ENCODE measurements at regions not wholly inside any gene's neighbourhood (a gene's known extent, or its start where the extent isn't known, plus 50 kb on each side); places are given as distances from the start of the nearest gene placed in this dataset.

- Histone ChIP-seq H3K9me3 (ENCODE audit: control insufficient read depth, low read length) (no peaks in the 10 kb centered on the region), H3K27me3 (replicated peaks; ENCODE audit: control insufficient read depth, insufficient read depth, low read length, poor library complexity, severe bottlenecking) (no peaks in the 10 kb centered on the region), H3K4me3 (ENCODE audit: insufficient read depth, low read depth, low read length, poor library complexity, severe bottlenecking) (no peak overlapping the region), H3K27ac (ENCODE audit: insufficient read depth, low read length, poor library complexity, severe bottlenecking) (no peak overlapping the region), H3K4me1 (ENCODE audit: control insufficient read depth, insufficient read depth, low read length, poor library complexity, severe bottlenecking) (no peaks in the 10 kb centered on the region), H3K36me3 (ENCODE audit: control insufficient read depth, insufficient read depth, low read length) (no peaks in the 10 kb centered on the region)
- no peak for DNase-seq
These were observed 820.4 kb downstream of the SLITRK6 start for GRCh38 chr13:84978851-84979250.

GRCh38 chr13:84973661-84974060 lies 825.6 kb downstream of the SLITRK6 start:
- no peak overlapping the region for H3K27ac ChIP-seq (ENCODE audit: insufficient read depth, low read length, poor library complexity, severe bottlenecking)
- no peaks in the 10 kb centered on the region for H3K4me1 ChIP-seq (ENCODE audit: control insufficient read depth, insufficient read depth, low read length, poor library complexity, severe bottlenecking)
- H3K36me3 ChIP-seq (ENCODE audit: control insufficient read depth, insufficient read depth, low read length): no peaks in the 10 kb centered on the region
- no peaks in the 10 kb centered on the region for H3K27me3 ChIP-seq (replicated peaks; ENCODE audit: control insufficient read depth, insufficient read depth, low read length, poor library complexity, severe bottlenecking)
- H3K4me3 ChIP-seq (ENCODE audit: insufficient read depth, low read depth, low read length, poor library complexity, severe bottlenecking): no peak overlapping the region
- no peaks in the 10 kb centered on the region for H3K9me3 ChIP-seq (ENCODE audit: control insufficient read depth, low read length)
- DNase-seq: no peak

DNA sequence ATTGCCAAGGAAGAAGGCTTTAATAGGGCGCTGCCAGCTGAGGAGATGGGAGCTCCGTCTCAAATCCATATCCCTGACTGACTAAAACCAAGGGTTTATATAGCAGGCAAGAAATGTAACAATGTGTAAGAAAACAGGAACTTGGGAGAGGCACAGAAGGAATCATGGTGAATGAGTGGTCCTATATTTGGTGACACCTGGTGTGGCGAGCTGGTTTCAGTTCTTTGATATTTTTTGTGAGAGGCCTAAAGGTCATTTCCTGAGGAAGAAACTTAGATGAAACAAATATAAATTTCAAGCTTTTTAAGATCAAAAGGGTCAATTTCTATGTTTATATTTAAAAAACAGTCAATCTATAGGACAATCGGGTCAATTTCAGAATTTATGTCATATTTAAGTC lies 826.3 kb downstream of the SLITRK6 start:
- Histone ChIP-seq H3K27ac (ENCODE audit: insufficient read depth, low read length, poor library complexity, severe bottlenecking) (no peak overlapping the region), H3K36me3 (ENCODE audit: control insufficient read depth, insufficient read depth, low read length) (no peaks in the 10 kb centered on the region), H3K4me1 (ENCODE audit: control insufficient read depth, insufficient read depth, low read length, poor library complexity, severe bottlenecking) (no peaks in the 10 kb centered on the region), H3K27me3 (replicated peaks; ENCODE audit: control insufficient read depth, insufficient read depth, low read length, poor library complexity, severe bottlenecking) (no peaks in the 10 kb centered on the region), H3K9me3 (ENCODE audit: control insufficient read depth, low read length) (no peaks in the 10 kb centered on the region), H3K4me3 (ENCODE audit: insufficient read depth, low read depth, low read length, poor library complexity, severe bottlenecking) (no peak overlapping the region)
- DNase-seq: no peak

DNA sequence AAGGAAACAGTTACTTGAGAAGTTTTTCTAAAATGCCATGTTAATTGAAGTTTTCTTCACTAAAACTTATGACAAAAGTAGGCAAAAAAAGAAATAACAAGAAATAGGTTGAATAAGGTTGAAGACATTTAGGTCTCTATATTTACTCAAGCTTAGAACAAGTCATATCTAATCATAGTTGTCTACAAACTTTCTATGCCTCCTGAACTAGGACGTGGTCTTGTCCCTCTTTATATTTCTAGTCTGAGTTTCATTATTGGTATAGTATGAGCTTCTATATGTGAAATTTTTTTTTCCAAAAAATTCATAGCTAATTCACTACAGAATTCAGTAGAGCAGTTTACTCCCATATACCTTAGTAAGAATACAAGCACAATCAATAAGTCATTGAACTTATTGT lies 836.4 kb downstream of the SLITRK6 start:
- no peak overlapping the region for H3K27ac ChIP-seq (ENCODE audit: insufficient read depth, low read length, poor library complexity, severe bottlenecking)
- no peak for DNase-seq
- H3K4me3 ChIP-seq (ENCODE audit: insufficient read depth, low read depth, low read length, poor library complexity, severe bottlenecking): no peak overlapping the region
- no peaks in the 10 kb centered on the region for H3K27me3 ChIP-seq (replicated peaks; ENCODE audit: control insufficient read depth, insufficient read depth, low read length, poor library complexity, severe bottlenecking)
- H3K4me1 ChIP-seq (ENCODE audit: control insufficient read depth, insufficient read depth, low read length, poor library complexity, severe bottlenecking): no peaks in the 10 kb centered on the region
- H3K36me3 ChIP-seq (ENCODE audit: control insufficient read depth, insufficient read depth, low read length): no peaks in the 10 kb centered on the region
- H3K9me3 ChIP-seq (ENCODE audit: control insufficient read depth, low read length): no peaks in the 10 kb centered on the region

DNA sequence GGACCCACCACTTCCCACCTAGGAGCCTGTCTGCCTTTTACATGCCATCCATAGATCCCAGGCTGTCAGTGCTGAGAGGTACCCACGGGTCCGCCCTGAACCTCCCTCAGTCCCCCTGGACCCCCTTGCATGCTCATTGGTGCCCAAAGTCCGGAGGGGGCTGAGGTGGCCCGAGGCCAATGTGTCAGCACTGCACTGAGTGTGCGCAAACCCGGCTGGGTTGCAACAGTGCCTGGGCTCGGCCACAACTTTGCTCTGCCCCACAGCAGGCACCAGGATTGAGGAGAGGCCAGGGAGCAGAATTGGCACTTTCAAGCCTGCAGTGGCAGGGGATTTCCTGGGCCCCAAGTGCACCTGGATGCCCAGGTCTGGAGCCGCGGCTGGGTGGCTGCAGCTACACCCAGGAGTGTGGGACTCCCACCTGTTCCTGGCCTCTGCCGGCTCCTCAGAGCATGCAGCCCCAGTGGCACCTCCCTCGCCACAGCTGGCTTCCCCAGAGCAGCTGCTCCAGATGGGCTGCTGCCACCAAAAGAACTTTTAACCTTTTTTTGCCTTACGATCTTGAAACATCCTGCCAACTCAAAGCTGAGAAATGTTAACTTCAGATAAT lies 837.0 kb downstream of the SLITRK6 start:
- Histone ChIP-seq H3K36me3 (ENCODE audit: control insufficient read depth, insufficient read depth, low read length) (no peaks in the 10 kb centered on the region), H3K27ac (ENCODE audit: insufficient read depth, low read length, poor library complexity, severe bottlenecking) (no peak overlapping the region), H3K9me3 (ENCODE audit: control insufficient read depth, low read length) (no peaks in the 10 kb centered on the region), H3K4me3 (ENCODE audit: insufficient read depth, low read depth, low read length, poor library complexity, severe bottlenecking) (no peak overlapping the region), H3K4me1 (ENCODE audit: control insufficient read depth, insufficient read depth, low read length, poor library complexity, severe bottlenecking) (no peaks in the 10 kb centered on the region), H3K27me3 (replicated peaks; ENCODE audit: control insufficient read depth, insufficient read depth, low read length, poor library complexity, severe bottlenecking) (no peaks in the 10 kb centered on the region)
- DNase-seq: no peak

DNA sequence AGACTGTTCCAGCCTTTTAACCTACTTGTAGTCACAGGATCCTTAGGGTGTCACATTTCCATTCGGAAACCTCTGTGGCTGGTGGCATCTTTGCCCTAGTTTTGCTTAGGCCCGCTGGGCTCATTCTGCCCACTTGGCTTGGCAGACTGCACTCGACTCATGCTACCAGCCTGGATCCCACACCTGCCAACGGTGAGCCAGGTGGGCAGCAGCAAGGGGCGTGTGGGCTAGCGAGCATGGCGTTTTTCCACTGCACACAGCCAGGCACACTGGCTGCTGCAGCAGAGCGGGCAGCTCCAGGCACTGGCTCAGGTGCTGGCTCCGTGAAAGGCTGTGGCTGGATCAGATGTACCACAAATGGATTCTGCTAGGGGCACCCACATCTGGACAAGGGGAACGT lies 838.2 kb downstream of the SLITRK6 start:
- Histone ChIP-seq H3K4me3 (ENCODE audit: insufficient read depth, low read depth, low read length, poor library complexity, severe bottlenecking) (no peak overlapping the region), H3K4me1 (ENCODE audit: control insufficient read depth, insufficient read depth, low read length, poor library complexity, severe bottlenecking) (no peaks in the 10 kb centered on the region), H3K36me3 (ENCODE audit: control insufficient read depth, insufficient read depth, low read length) (no peaks in the 10 kb centered on the region), H3K27ac (ENCODE audit: insufficient read depth, low read length, poor library complexity, severe bottlenecking) (no peak overlapping the region), H3K27me3 (replicated peaks; ENCODE audit: control insufficient read depth, insufficient read depth, low read length, poor library complexity, severe bottlenecking) (no peaks in the 10 kb centered on the region), H3K9me3 (ENCODE audit: control insufficient read depth, low read length) (no peaks in the 10 kb centered on the region)
- no peak for DNase-seq

GRCh38 chr13:84959818-84960217 lies 839.4 kb downstream of the SLITRK6 start:
- Histone ChIP-seq H3K36me3 (ENCODE audit: control insufficient read depth, insufficient read depth, low read length) (no peaks in the 10 kb centered on the region), H3K4me3 (ENCODE audit: insufficient read depth, low read depth, low read length, poor library complexity, severe bottlenecking) (no peak overlapping the region), H3K4me1 (ENCODE audit: control insufficient read depth, insufficient read depth, low read length, poor library complexity, severe bottlenecking) (no peaks in the 10 kb centered on the region), H3K27me3 (replicated peaks; ENCODE audit: control insufficient read depth, insufficient read depth, low read length, poor library complexity, severe bottlenecking) (no peaks in the 10 kb centered on the region), H3K9me3 (ENCODE audit: control insufficient read depth, low read length) (no peaks in the 10 kb centered on the region), H3K27ac (ENCODE audit: insufficient read depth, low read length, poor library complexity, severe bottlenecking) (no peak overlapping the region)
- DNase-seq: no peak

DNA sequence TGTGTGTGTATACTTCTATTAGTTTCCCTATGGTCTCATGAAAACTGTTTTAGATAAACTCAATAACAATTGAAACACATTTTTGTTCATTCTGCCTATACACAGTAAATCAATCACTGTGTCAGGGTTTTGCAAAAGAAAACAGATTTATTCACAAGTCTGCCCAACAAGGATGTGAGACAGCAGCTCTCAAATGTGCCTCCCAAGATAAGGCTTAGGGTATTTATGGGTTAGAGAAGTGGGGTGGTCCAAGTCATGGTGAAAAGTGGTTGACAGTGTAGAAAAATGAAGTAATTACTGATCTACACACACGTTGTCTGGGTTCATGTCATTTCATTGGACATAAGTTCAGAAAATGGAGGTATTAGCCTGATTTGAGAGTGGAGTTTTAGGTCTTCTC lies 844.6 kb downstream of the SLITRK6 start:
- no peaks in the 10 kb centered on the region for H3K9me3 ChIP-seq (ENCODE audit: control insufficient read depth, low read length)
- H3K36me3 ChIP-seq (ENCODE audit: control insufficient read depth, insufficient read depth, low read length): no peaks in the 10 kb centered on the region
- H3K27me3 ChIP-seq (replicated peaks; ENCODE audit: control insufficient read depth, insufficient read depth, low read length, poor library complexity, severe bottlenecking): no peaks in the 10 kb centered on the region
- no peak overlapping the region for H3K4me3 ChIP-seq (ENCODE audit: insufficient read depth, low read depth, low read length, poor library complexity, severe bottlenecking)
- H3K4me1 ChIP-seq (ENCODE audit: control insufficient read depth, insufficient read depth, low read length, poor library complexity, severe bottlenecking): no peaks in the 10 kb centered on the region
- no peak for DNase-seq
- no peak overlapping the region for H3K27ac ChIP-seq (ENCODE audit: insufficient read depth, low read length, poor library complexity, severe bottlenecking)

GRCh38 chr13:84951128-84951527 lies 848.1 kb downstream of the SLITRK6 start:
- H3K4me1 ChIP-seq (ENCODE audit: control insufficient read depth, insufficient read depth, low read length, poor library complexity, severe bottlenecking): no peaks in the 10 kb centered on the region

GRCh38 chr13:84946192-84946591 lies 853.0 kb downstream of the SLITRK6 start:
- no peak overlapping the region for H3K4me3 ChIP-seq (ENCODE audit: insufficient read depth, low read depth, low read length, poor library complexity, severe bottlenecking)
- DNase-seq: no peak
- H3K36me3 ChIP-seq (ENCODE audit: control insufficient read depth, insufficient read depth, low read length): no peaks in the 10 kb centered on the region

More at GRCh38 chr13:84951128-84951527, 848.1 kb downstream of the SLITRK6 start:
- Histone ChIP-seq H3K27ac (ENCODE audit: insufficient read depth, low read length, poor library complexity, severe bottlenecking) (no peak overlapping the region), H3K27me3 (replicated peaks; ENCODE audit: control insufficient read depth, insufficient read depth, low read length, poor library complexity, severe bottlenecking) (no peaks in the 10 kb centered on the region), H3K9me3 (ENCODE audit: control insufficient read depth, low read length) (no peaks in the 10 kb centered on the region), H3K36me3 (ENCODE audit: control insufficient read depth, insufficient read depth, low read length) (no peaks in the 10 kb centered on the region), H3K4me3 (ENCODE audit: insufficient read depth, low read depth, low read length, poor library complexity, severe bottlenecking) (no peak overlapping the region)
- DNase-seq: no peak

More at GRCh38 chr13:84946192-84946591, 853.0 kb downstream of the SLITRK6 start:
- Histone ChIP-seq H3K27ac (ENCODE audit: insufficient read depth, low read length, poor library complexity, severe bottlenecking) (no peak overlapping the region), H3K4me1 (ENCODE audit: control insufficient read depth, insufficient read depth, low read length, poor library complexity, severe bottlenecking) (no peaks in the 10 kb centered on the region), H3K27me3 (replicated peaks; ENCODE audit: control insufficient read depth, insufficient read depth, low read length, poor library complexity, severe bottlenecking) (no peaks in the 10 kb centered on the region), H3K9me3 (ENCODE audit: control insufficient read depth, low read length) (no peaks in the 10 kb centered on the region)
